ENCODE measurements at regions not wholly inside any gene's neighbourhood (a gene's known extent, or its start where the extent isn't known, plus 50 kb on each side); places are given as distances from the start of the nearest gene placed in this dataset.
A peak's percentile ranks its signal among the peaks of the same experiment; 100 is the strongest.

- POLR2A ChIA-PET: no interaction called here
Observed at GRCh38 chr18:39667905-39668304, 2102.3 kb upstream of the CELF4 start.

GRCh38 chr18:39666541-39666940 is 2100.9 kb upstream of the CELF4 start:
- Histone ChIP-seq H3K4me3 (replicated peaks in 1 of 3; ENCODE audit: insufficient read depth in 1 of 3, low read depth in 1 of 3, low read length in 3 of 3) (no peak overlapping the region), H3K9me3 (replicated peaks; ENCODE audit: control insufficient read depth, insufficient read depth, low read length) (no peaks in the 10 kb centered on the region), H3K4me2 (ENCODE audit: insufficient read depth, low read length) (no peak overlapping the region), H3K9me1 (replicated peaks; ENCODE audit: control insufficient read depth, extremely low read depth, insufficient read depth, low read length) (no peaks in the 10 kb centered on the region), H4K20me1 (replicated peaks; ENCODE audit: control insufficient read depth, extremely low read depth, insufficient read depth, low read length) (no peaks in the 10 kb centered on the region), H3K27me3 (ENCODE audit: control insufficient read depth in 2 of 2, insufficient read depth in 2 of 2, low read length in 2 of 2) (no peaks in the 10 kb centered on the region), H3K79me2 (ENCODE audit: control insufficient read depth, insufficient read depth, low read length) (no peaks in the 10 kb centered on the region), H2AFZ (ENCODE audit: low read depth, low read length) (no peak overlapping the region), H3K4me1 (ENCODE audit: control insufficient read depth, extremely low read depth, insufficient read depth, low read length) (peaks cover 4% of the 10 kb centered on the region), H3K36me3 (ENCODE audit: control insufficient read depth in 2 of 2, extremely low read depth in 1 of 2, insufficient read depth in 2 of 2, low read length in 2 of 2) (no peaks in the 10 kb centered on the region), H3K9ac (replicated peaks; ENCODE audit: extremely low read depth, insufficient read depth, low read length) (no peak overlapping the region), H3K27ac (ENCODE audit: insufficient read depth, low read depth, low read length) (no peak overlapping the region)
- BruUV-seq (replicated peaks): no TSS peak
- TF ChIP-seq EZH2 (IDR thresholded peaks at IDR 0.05; ENCODE audit: borderline replicate concordance, low read depth, low read length, severe bottlenecking): no peak
- TF ChIP-seq MYC (IDR thresholded peaks at IDR 0.05; ENCODE audit: low read depth, low read length): no peak
- no peak for TF ChIP-seq POLR2A (IDR thresholded peaks at IDR 0.05; ENCODE audit: low read depth, low read length)
- TF ChIP-seq CTCF (IDR thresholded peaks at IDR 0.05; ENCODE audit: extremely low read depth in 1 of 2, insufficient read depth in 1 of 2, low read depth in 1 of 2, low read length in 2 of 2): no peak
- TF ChIP-seq GATA2 (IDR thresholded peaks at IDR 0.05; ENCODE audit: insufficient read depth, insufficient read length, low read depth, low read length): no peak
- no peak for TF ChIP-seq JUN (IDR thresholded peaks at IDR 0.05; ENCODE audit: borderline replicate concordance, insufficient read depth, insufficient read length, low read depth)
- TF ChIP-seq MAX (IDR thresholded peaks at IDR 0.05; ENCODE audit: insufficient read depth, insufficient read length): no peak
- no peak for TF ChIP-seq FOS (IDR thresholded peaks at IDR 0.05; ENCODE audit: borderline replicate concordance, insufficient read depth, low read length)
- TF ChIP-seq POLR2AphosphoS5 (IDR thresholded peaks at IDR 0.05; ENCODE audit: insufficient read depth, low read depth, low read length): no peak
- DNase-seq (ENCODE audit: low read depth, low spot score) (no peak), FAIRE-seq (no peak)
- dilution Hi-C loops (cut with MboI; ENCODE audit: extremely low pct_ligation_motif_present, low sequenced_read_pairs) (no loop called here), intact Hi-C loops (cut with micrococcal nuclease) (no loop called here)
- CTCF ChIA-PET: no interaction called here
- POLR2A ChIA-PET: no interaction called here

More at GRCh38 chr18:39667905-39668304, 2102.3 kb upstream of the CELF4 start:
- intact Hi-C loops (cut with micrococcal nuclease): no loop called here
- H2AFZ ChIP-seq (ENCODE audit: low read depth, low read length): no peak overlapping the region
- H3K9me1 ChIP-seq (replicated peaks; ENCODE audit: control insufficient read depth, extremely low read depth, insufficient read depth, low read length): no peaks in the 10 kb centered on the region
- BruUV-seq (replicated peaks): no TSS peak
- peak; percentile 43 for DNase-seq (ENCODE audit: low read depth, low spot score)
- no peak overlapping the region for H3K4me3 ChIP-seq (replicated peaks in 1 of 3; ENCODE audit: insufficient read depth in 1 of 3, low read depth in 1 of 3, low read length in 3 of 3)
- no peak overlapping the region for H3K4me2 ChIP-seq (ENCODE audit: insufficient read depth, low read length)
- CTCF ChIA-PET: interaction anchor here (1.0 to 2.2 kb wide), 4 partner anchors 9 to 45 kb away, joined by 3 to 6 read pairs (median 5); no protein-coding TSS in a partner anchor
- H3K4me1 ChIP-seq (ENCODE audit: control insufficient read depth, extremely low read depth, insufficient read depth, low read length): peaks cover 4% of the 10 kb centered on the region
- H3K27me3 ChIP-seq (ENCODE audit: control insufficient read depth in 2 of 2, insufficient read depth in 2 of 2, low read length in 2 of 2): no peaks in the 10 kb centered on the region
- TF ChIP-seq MAX (IDR thresholded peaks at IDR 0.05; ENCODE audit: insufficient read depth, insufficient read length) (no peak), FOS (IDR thresholded peaks at IDR 0.05; ENCODE audit: borderline replicate concordance, insufficient read depth, low read length) (peak; percentile 27), JUN (IDR thresholded peaks at IDR 0.05; ENCODE audit: borderline replicate concordance, insufficient read depth, insufficient read length, low read depth) (peak; percentile 48), POLR2AphosphoS5 (IDR thresholded peaks at IDR 0.05; ENCODE audit: insufficient read depth, low read depth, low read length) (no peak)
- no peaks in the 10 kb centered on the region for H3K36me3 ChIP-seq (ENCODE audit: control insufficient read depth in 2 of 2, extremely low read depth in 1 of 2, insufficient read depth in 2 of 2, low read length in 2 of 2)
- no peak overlapping the region for H3K27ac ChIP-seq (ENCODE audit: insufficient read depth, low read depth, low read length)
- peak; percentile 67 for FAIRE-seq
- H3K9me3 ChIP-seq (replicated peaks; ENCODE audit: control insufficient read depth, insufficient read depth, low read length): no peaks in the 10 kb centered on the region
- H3K9ac ChIP-seq (replicated peaks; ENCODE audit: extremely low read depth, insufficient read depth, low read length): no peak overlapping the region
- dilution Hi-C loops (cut with MboI; ENCODE audit: extremely low pct_ligation_motif_present, low sequenced_read_pairs): no loop called here
- H3K79me2 ChIP-seq (ENCODE audit: control insufficient read depth, insufficient read depth, low read length): no peaks in the 10 kb centered on the region
- no peaks in the 10 kb centered on the region for H4K20me1 ChIP-seq (replicated peaks; ENCODE audit: control insufficient read depth, extremely low read depth, insufficient read depth, low read length)

Measured in endothelial cell of umbilical vein (primary cell).